ENCODE measurements at regions not wholly inside any gene's neighbourhood (a gene's known extent, or its start where the extent isn't known, plus 50 kb on each side); places are given as distances from the start of the nearest gene placed in this dataset.
A peak's percentile ranks its signal among the peaks of the same experiment; 100 is the strongest.

DNA sequence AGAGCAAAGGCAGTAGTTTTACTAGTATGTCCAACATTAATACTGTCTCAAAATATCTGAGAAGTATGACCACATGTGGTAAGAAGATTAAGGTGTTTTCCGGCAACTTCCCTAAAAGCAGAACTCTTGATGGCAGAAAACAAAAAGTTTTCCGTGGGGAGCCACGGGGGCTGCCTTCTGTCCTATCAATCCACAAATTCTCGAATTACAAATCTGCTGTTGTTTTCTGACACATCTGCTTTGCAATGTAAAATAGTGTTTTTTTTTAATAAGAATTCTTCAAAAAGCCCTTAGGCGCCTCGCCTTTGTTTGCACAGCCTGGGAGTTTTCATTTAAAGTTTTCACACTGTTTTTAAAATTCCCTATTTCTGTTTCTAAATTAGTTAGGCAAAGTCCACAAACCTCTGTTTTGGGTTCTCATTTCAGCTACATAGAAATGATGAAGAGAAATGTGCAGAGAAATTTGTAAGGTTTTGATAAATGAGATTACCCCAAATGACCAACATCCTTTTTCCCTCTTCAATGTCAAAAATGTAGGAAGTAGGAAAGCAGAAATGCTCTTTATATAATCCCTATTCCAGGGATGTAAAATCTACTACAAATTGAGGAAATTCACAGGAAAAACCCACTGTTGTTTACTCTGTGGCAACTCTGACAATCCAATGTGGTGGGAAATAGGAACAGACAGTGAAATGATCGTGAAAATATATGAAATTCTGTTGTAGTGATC is 385.8 kb downstream of the ZEB2 start:
- H3K4me3 ChIP-seq (ENCODE audit: low read length), result no peak overlapping the region
- TF ChIP-seq, protein P1, sequence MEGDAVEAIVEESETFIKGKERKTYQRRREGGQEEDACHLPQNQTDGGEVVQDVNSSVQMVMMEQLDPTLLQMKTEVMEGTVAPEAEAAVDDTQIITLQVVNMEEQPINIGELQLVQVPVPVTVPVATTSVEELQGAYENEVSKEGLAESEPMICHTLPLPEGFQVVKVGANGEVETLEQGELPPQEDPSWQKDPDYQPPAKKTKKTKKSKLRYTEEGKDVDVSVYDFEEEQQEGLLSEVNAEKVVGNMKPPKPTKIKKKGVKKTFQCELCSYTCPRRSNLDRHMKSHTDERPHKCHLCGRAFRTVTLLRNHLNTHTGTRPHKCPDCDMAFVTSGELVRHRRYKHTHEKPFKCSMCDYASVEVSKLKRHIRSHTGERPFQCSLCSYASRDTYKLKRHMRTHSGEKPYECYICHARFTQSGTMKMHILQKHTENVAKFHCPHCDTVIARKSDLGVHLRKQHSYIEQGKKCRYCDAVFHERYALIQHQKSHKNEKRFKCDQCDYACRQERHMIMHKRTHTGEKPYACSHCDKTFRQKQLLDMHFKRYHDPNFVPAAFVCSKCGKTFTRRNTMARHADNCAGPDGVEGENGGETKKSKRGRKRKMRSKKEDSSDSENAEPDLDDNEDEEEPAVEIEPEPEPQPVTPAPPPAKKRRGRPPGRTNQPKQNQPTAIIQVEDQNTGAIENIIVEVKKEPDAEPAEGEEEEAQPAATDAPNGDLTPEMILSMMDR (IDR thresholded peaks at IDR 0.05; ENCODE audit: insufficient read depth, low read depth, low read length, missing control alignments), result no peak
- DNase-seq (ENCODE audit: low read depth), result no peak

DNA sequence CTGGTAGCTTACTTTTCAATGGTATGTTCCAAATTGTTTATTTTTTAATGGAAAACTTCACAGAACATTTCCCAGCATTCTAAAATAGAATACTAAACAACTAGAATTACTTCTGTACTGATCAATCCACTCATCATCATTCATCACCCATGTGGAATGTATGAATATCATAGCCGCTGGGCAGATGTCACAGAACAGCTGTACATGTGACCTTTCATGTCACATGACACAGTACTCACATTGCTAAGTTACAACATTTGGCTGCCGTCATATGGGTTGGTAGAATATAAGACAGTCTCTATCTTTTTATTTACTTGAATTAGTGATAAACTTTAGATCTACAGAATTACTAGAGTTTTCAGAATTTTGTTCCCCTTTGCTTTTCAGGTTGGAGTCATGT is 387.6 kb downstream of the ZEB2 start:
- no peak overlapping the region for H3K4me3 ChIP-seq (ENCODE audit: low read length)
- TF ChIP-seq, protein P1 (IDR thresholded peaks at IDR 0.05; ENCODE audit: insufficient read depth, low read depth, low read length, missing control alignments), result no peak
- DNase-seq (ENCODE audit: low read depth), result peak; percentile 69

DNA sequence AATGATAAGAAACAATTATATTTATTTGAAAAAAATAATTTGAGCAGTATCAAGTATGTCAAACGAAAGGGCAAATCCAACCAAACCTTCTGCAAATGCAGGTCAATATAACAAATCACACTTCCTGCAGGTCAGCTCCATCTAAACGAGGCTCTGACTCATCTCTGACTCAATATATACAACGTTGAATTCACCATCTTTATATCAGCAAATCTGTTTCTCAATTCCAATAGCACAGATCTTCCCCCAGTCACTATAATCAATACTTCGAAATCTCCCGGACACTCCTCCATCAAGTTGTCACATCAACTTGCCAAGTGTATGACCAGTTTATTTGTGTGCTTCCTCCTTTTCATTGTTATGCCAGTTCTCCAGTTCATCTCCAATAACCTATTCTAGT is 388.9 kb downstream of the ZEB2 start:
- H3K4me3 ChIP-seq (ENCODE audit: low read length), result no peak overlapping the region
- peak; percentile 50 for DNase-seq (ENCODE audit: low read depth)
- TF ChIP-seq, protein P1 (IDR thresholded peaks at IDR 0.05; ENCODE audit: insufficient read depth, low read depth, low read length, missing control alignments), result no peak

DNA sequence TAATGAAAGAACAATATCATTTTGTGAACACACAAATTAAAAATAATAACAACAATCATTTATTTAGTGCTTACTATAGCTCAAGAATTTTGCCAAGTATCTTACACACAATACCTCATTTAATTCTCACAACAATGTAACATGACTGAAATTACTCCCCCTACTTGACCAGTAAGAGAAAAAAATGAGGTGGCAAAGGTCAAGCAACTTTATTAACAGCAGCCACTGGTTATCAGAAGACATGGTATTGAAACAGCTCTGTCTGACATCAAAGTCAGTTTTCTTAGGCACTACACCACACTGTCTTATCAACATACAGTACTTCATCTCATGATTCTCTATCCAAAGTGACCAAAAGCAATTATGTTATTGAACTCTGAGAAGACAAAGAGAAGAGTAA is 389.4 kb downstream of the ZEB2 start:
- H3K4me3 ChIP-seq (ENCODE audit: low read length), result no peak overlapping the region
- TF ChIP-seq, protein P1 (IDR thresholded peaks at IDR 0.05; ENCODE audit: insufficient read depth, low read depth, low read length, missing control alignments), result no peak
- DNase-seq (ENCODE audit: low read depth), result no peak

DNA sequence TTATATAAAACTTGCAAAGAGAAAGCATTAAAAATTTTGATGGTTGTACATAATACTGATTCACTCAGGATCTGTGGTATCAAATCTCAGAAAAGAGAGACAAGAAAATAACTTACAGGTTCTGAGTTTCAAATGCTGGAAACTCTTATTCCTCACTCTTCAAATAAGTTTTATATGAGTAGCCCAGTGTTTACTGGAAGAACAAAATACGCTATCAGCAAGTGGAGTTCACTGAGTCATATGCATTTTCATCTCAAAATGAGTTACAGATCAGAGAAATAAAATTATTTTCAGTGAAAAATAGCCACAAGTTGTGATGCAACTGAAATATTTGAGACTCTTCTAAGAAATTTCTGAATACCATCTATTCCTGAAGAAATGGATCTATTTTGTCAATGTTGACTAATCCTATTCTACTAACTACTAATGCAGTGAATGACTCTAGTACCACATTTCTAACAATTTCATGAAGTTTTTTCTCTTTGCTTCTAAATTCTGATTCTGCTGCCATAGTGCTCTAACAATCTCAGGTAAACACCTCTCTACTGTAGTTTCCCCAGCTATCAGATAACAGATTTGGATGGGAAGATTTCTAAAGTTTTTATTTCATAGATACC is 391.7 kb downstream of the ZEB2 start:
- TF ChIP-seq, protein P1 (IDR thresholded peaks at IDR 0.05; ENCODE audit: insufficient read depth, low read depth, low read length, missing control alignments), result no peak
- no peak for DNase-seq (ENCODE audit: low read depth)
- H3K4me3 ChIP-seq (ENCODE audit: low read length), result no peak overlapping the region

DNA sequence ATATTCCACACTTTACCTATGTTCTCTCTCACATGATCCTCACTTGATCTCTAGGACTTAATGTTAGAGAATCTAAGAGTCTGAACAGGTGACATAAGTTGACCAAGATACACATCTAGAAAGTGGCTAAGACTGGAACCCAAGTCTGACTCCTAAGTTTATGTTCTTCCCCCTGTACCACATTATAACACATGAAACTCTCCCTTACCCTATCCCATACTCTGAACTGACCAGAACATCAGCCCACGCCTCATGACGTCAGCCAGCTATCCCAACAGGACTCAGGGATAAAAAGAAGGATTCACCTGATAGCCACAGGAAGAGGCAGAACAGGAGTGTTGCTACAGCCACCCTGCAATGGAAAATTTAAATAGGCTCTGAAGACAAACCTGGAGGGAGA is 392.2 kb downstream of the ZEB2 start:
- TF ChIP-seq, protein P1 (IDR thresholded peaks at IDR 0.05; ENCODE audit: insufficient read depth, low read depth, low read length, missing control alignments), result no peak
- H3K4me3 ChIP-seq (ENCODE audit: low read length), result no peak overlapping the region
- DNase-seq (ENCODE audit: low read depth), result no peak

DNA sequence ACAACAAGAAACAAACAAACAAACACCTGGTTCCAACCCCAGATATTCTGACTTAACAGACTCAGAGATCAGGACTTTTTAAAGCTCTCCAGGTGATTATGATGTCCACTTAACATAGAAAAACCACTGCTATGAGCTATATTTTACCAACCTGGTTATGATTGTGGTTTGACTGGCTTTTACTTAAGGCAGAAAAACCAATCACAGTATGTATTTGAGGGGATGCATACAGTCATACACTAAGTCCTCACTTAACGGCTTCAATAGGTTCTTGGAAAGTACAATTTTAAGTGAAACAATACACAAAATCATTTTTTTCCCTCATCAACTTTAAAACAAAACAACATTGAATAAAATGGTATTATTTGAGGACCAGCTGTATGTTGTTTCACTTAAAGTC is 393.6 kb downstream of the ZEB2 start:
- TF ChIP-seq, protein P1 (IDR thresholded peaks at IDR 0.05; ENCODE audit: insufficient read depth, low read depth, low read length, missing control alignments), result no peak

More for the DNA sequence above, 393.6 kb downstream of the ZEB2 start:
- DNase-seq (ENCODE audit: low read depth), result no peak
- no peak overlapping the region for H3K4me3 ChIP-seq (ENCODE audit: low read length)

Measured in epithelial cell of esophagus (primary cell).